Keratinocyte (primary cell): ENCODE measurements at regions not wholly inside any gene's neighbourhood (a gene's known extent, or its start where the extent isn't known, plus 50 kb on each side); places are given as distances from the start of the nearest gene placed in this dataset.

Experiments used
- EZH2 ChIP-seq: IDR thresholded peaks from one replicate; pipeline ENCODE4 v1.6.1; 2012; ENCODE audit warnings: inconsistent platforms, mild to moderate bottlenecking, low read length, moderate library complexity
- TF ChIP-seq, protein P1 (sequence below), 3 experiments: IDR thresholded peaks in 1 of 3; conservative IDR thresholded peaks in 1 of 3; optimal IDR thresholded peaks in 1 of 3; 2 replicates in 2 of 3; 3 replicates in 1 of 3; pipeline versions ENCODE3 to v1.5.1; 2011; ENCODE audit warnings: low read length in 3 of 3, mild to moderate bottlenecking in 3 of 3, moderate library complexity in 2 of 3, control low read depth in 1 of 3, inconsistent platforms in 1 of 3; ENCODE audit not compliant: insufficient read depth in 2 of 3; ENCODE audit errors: extremely low read depth in 1 of 3

DNA sequence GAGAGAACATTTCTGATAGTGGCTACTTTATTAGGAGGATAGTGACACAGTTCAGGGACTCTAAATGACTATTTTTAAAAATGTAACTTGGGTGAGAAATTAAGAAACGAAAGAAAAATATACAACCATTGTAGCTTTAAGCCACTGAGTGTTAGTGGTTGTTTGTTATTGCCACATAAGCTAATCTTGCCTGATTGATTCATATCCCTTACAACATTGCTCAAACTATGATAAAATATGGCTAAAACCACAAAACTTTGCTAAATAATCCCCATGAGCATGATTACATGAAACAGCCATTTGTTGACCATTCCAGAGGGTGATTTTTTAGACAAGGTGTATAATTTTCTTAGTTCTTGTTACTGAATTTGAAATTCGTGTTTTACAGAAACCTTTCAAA is 343.4 kb downstream of the SLITRK5 start:
- TF ChIP-seq, protein P1, sequence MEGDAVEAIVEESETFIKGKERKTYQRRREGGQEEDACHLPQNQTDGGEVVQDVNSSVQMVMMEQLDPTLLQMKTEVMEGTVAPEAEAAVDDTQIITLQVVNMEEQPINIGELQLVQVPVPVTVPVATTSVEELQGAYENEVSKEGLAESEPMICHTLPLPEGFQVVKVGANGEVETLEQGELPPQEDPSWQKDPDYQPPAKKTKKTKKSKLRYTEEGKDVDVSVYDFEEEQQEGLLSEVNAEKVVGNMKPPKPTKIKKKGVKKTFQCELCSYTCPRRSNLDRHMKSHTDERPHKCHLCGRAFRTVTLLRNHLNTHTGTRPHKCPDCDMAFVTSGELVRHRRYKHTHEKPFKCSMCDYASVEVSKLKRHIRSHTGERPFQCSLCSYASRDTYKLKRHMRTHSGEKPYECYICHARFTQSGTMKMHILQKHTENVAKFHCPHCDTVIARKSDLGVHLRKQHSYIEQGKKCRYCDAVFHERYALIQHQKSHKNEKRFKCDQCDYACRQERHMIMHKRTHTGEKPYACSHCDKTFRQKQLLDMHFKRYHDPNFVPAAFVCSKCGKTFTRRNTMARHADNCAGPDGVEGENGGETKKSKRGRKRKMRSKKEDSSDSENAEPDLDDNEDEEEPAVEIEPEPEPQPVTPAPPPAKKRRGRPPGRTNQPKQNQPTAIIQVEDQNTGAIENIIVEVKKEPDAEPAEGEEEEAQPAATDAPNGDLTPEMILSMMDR (optimal IDR thresholded peaks at IDR 0.05 in 1 of 3, IDR thresholded peaks at IDR 0.05 in 1 of 3, conservative IDR thresholded peaks at IDR 0.05 in 1 of 3; ENCODE audit: extremely low read depth in 1 of 3, insufficient read depth in 2 of 3, low read length in 3 of 3), result no peak
- TF ChIP-seq EZH2, result no peak
